NCI-H2107 treated with DMSO at 0.1 percent for 48 hours (cell line): ENCODE measurements at regions not wholly inside any gene's neighbourhood (a gene's known extent, or its start where the extent isn't known, plus 50 kb on each side); places are given as distances from the start of the nearest gene placed in this dataset.

Experiments
- DNase-seq: peaks from one replicate; lab custom pipeline; 2025; ENCODE audit not compliant: unreplicated experiment; lab: John Stamatoyannopoulos, UW

DNA sequence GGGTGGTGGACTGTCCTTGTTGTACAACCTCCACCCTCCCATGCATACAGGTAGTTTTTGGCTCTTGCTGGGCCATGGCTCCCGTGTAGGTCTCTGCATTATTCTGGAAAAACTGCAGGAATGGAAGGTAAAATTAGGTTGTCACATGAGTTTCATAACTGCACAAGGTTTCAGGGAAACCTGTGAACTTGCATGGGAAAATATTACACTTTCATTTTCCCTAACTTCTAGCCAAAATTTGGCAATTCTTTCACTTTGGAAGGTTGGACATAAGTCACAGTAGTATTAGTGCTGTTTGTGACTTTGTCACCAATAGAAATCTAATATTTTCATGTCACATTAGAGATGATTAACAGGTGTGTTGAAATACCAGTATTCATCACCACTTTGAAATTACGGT is 118.1 kb upstream of the MGAT5 start:
- no peak for DNase-seq

GRCh38 chr2:134136731-134137130 is 117.1 kb upstream of the MGAT5 start:
- no peak for DNase-seq

DNA sequence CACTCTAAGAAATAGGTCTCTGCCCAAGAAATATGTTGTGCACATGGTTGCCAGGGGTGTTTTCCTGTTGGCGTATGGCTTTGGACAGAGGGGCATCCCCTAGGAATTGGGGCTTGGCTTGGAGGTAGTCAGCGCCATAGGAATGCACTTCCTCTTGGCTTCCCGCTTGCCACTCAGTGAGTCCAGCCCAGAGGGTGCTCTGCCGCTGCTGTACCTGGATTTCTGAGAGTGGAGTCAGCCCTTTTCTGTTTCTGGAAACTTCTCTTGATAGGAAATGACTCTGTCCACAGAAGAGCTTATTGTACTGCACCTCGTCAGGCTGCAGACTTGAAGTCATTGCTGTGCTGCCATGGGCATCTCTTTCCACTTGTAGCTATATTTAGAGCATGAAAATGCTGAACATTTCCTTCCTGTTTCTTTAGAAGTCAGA is 116.7 kb upstream of the MGAT5 start:
- no peak for DNase-seq

- no peak for DNase-seq
Measured at GRCh38 chr2:134138115-134138514, 115.8 kb upstream of the MGAT5 start.

DNA sequence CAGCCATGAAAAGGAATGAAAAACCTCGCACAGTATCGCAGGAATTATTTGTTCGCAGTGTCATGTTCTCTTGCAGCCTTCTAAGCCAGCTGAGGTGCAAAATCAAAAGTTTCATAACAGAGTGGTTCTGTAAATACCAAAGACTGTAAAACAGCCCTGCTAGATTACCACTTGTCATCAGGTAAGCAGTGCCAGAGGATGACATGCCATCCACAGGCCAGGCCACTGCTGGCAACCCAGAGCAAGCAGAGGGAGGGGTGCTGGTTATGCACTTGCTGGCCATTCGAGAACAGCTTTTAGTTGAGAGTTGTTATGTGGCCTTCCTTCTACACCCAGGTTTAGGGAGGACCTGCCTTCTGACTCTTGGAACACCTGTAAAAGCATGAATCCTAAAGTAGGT is 114.3 kb upstream of the MGAT5 start:
- no peak for DNase-seq

DNA sequence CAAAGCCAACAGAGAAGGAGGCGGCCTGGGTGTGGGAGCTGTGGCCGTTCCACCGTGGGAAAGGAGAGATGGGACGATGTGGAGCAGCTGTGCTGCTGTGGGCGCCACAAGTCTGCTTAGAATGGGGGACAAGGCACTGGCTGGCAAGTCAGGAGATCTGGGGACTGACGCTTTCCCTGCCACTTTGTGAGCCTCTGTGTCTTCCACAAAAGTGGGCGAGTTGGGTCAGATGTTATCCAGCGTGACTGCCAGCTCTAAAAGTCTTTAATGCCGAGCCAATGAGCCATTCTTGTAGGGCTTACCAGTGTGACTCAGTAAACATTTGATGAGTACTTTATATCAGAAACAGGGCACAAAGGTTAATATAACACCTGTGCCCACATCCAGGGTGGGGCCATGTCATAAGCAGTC is 113.6 kb upstream of the MGAT5 start:
- no peak for DNase-seq

DNA sequence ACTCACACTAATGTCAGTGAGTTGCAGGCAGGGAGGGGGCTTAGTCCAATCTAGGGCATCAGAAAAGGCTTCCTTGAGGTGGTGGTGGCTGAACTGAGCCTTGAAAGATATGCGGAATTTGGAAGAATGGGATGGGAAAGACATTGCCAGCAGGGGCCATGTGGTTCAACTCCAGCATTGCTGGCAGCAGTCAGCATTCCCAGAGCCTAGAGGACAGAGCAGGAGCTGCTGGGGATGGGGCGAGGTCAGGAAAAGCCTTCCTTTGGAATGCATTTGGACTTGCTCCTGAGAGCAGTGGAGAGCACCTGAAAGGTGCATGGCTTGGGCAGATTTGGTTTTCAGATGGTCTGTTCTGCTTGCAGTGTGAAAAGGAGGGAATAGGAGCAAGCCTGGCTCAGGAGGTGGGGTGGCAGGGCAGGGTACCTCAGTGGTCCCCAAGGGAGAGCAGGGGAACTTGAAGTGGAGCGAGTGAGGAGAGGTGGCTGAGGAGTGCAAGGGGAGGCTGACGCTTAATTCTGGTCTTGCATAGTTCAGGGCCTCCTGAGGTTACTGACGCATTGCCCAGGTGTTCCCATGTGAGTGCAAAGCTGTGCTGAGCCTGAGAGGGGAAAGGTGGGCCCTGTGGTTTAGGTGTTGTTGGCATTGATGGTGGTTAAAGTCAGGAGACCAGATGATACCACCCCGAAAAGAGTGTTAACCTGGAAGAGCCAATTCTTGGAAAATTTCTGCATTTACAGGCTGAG is 112.1 kb upstream of the MGAT5 start:
- DNase-seq: no peak

GRCh38 chr2:134142341-134142738 is 111.5 kb upstream of the MGAT5 start:
- DNase-seq: no peak

- no peak for DNase-seq
Measured at GRCh38 chr2:134142903-134143302, 111.0 kb upstream of the MGAT5 start.

GRCh38 chr2:134143568-134143967 is 110.3 kb upstream of the MGAT5 start:
- DNase-seq: no peak

- DNase-seq: no peak
Measured at GRCh38 chr2:134144081-134144596, 109.7 kb upstream of the MGAT5 start.

DNA sequence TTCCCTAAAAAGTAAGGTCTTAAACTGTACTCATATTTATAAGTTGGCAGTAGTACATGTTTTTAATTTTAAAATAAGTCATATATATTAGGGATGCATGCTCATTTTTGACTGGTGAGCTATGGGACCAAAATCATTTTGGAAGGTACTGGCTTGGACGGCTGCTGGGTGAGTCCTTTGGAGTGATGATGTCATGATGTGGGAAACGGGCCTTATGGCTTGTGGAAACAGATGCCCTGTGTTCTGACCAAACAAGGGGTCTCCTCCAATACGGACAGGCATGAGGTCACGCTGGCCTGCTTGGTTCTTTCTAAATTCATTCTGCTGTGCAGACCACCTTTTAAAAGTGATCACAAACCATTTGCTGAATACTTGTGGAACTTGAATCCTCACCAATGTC is 109.2 kb upstream of the MGAT5 start:
- no peak for DNase-seq

- no peak for DNase-seq
Measured at GRCh38 chr2:134145519-134145918, 108.4 kb upstream of the MGAT5 start.

- DNase-seq: no peak
Measured at GRCh38 chr2:134146161-134146560, 107.7 kb upstream of the MGAT5 start.

DNA sequence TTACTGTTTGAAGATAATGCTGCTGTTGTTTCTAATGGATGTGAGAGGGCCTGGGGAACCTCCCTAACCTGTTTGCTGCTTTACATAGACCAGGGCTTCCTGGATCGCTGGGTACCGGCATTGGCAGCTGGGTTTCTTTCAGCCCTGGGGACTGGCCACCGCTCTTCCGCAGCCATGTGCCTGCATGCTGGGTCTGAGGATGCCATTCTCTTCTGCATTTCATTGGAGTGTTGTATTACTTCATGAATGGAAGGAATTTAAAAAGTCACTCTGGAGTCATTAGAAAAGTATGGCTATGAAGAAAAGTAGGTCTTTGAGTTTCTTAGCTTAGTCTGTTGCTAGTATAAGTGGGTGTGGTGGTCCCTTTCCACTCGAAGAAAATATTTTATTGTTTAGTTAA is 107.3 kb upstream of the MGAT5 start:
- no peak for DNase-seq

GRCh38 chr2:134148172-134148571 is 105.7 kb upstream of the MGAT5 start:
- no peak for DNase-seq

- DNase-seq: no peak
Measured at GRCh38 chr2:134148843-134149472, 104.9 kb upstream of the MGAT5 start.

DNA sequence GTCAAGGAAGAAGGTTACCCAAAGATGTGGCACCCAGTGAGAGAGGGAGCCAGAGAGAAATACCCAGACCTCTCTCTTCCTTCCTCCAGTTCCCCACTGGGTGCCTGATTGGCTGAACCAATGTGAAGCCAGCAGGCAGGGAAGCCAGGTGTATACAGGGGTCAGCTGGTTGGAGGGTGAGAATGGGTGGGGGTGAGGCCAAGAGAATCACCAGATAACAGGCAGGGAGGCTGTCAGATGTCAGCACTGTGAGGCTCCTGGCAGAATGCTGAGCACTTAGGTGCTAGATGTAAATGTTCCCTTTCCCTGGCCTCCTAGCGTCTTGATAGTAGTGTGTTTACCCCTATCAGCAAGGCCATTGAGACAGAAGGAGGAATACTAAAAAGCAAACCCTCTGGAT is 104.0 kb upstream of the MGAT5 start:
- no peak for DNase-seq

DNA sequence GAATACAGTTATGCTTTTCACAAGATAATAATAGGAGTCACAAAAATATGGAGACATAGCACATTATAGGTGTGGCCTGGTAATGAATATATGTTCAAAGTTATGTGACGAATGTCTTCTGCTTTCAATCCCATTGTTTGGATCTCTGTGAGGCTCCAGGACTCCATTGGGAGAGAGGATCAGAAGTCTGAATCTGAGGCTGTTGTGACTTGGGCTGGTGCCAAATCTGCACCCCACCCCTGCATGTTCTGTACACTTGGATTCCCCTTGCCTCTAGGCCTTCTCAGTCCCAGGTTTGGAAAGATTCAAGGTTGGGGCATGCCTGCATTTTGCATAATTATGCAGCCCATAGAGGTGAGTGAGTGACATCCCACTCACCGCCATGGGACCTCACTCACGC is 103.1 kb upstream of the MGAT5 start:
- no peak for DNase-seq

GRCh38 chr2:134152045-134153010 is 101.5 kb upstream of the MGAT5 start:
- no peak for DNase-seq

- no peak for DNase-seq
Measured at GRCh38 chr2:134153294-134153880, 100.5 kb upstream of the MGAT5 start.
